ENCODE measurements at regions not wholly inside any gene's neighbourhood (a gene's known extent, or its start where the extent isn't known, plus 50 kb on each side); places are given as distances from the start of the nearest gene placed in this dataset.

DNA sequence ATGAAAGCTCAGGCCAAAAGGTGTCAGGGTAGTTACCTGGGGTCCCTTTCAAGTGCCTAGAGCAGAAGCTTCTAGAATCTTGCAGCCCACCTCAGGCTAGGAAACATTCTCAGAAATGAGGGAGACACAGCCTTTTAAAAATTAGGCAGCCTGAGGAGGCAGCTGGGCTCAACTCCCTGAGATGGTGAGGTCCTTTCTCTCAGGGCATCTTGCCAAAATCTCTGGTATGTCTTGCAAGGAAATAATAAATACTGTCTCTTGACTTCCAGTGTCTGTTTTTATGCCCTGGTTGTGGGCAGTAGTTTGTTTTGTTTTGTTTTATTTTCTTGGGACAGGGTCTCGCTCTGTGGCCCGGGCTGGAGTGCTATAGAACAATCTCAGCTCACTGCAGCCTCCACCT, 100.9 kb upstream of the APC start:
- TF ChIP-seq POLR2A (IDR thresholded peaks at IDR 0.05) (no peak), CTCF (IDR thresholded peaks at IDR 0.05) (no peak), POLR2AphosphoS5 (IDR thresholded peaks at IDR 0.05) (no peak), EP300 (IDR thresholded peaks at IDR 0.05) (no peak)
- no peak for DNase-seq
- H3K9me3 ChIP-seq: peaks cover 0 to 14% (median 3%) of the 10 kb centered on the region in 4 donors
- H3K27me3 ChIP-seq: no peaks in the 10 kb centered on the region
- intact Hi-C loops (cut with DNase I; ENCODE audit: low total_unique reads): no loop called here
- H3K4me1 ChIP-seq: no peaks in the 10 kb centered on the region
- H3K27ac ChIP-seq: no peak overlapping the region
- H3K4me3 ChIP-seq: no peak overlapping the region
- no peaks in the 10 kb centered on the region for H3K36me3 ChIP-seq
- 78 to 93% (median 83%) methylated on average over 2 of the region's 2 CpGs for WGBS, 5 donors

GRCh38 chr5:112637343-112637742, 100.3 kb upstream of the APC start:
- no peaks in the 10 kb centered on the region for H3K36me3 ChIP-seq
- H3K27me3 ChIP-seq: no peaks in the 10 kb centered on the region
- no peak for DNase-seq
- H3K4me3 ChIP-seq: no peak overlapping the region
- peaks cover 0 to 9% (median 0%) of the 10 kb centered on the region in 4 donors for H3K9me3 ChIP-seq
- intact Hi-C loops (cut with DNase I; ENCODE audit: low total_unique reads): no loop called here
- H3K4me1 ChIP-seq: no peaks in the 10 kb centered on the region
- no peak overlapping the region for H3K27ac ChIP-seq
- no peak for TF ChIP-seq CTCF (IDR thresholded peaks at IDR 0.05)
- TF ChIP-seq EP300 (IDR thresholded peaks at IDR 0.05): no peak
- TF ChIP-seq POLR2AphosphoS5 (IDR thresholded peaks at IDR 0.05): no peak
- no peak for TF ChIP-seq POLR2A (IDR thresholded peaks at IDR 0.05)

GRCh38 chr5:112640546-112640945, 97.1 kb upstream of the APC start:
- WGBS, 5 donors: 79 to 96% (median 88%) methylated on average over 1 of the region's 1 CpG
- no peaks in the 10 kb centered on the region for H3K4me1 ChIP-seq
- no peaks in the 10 kb centered on the region for H3K9me3 ChIP-seq
- no peak overlapping the region for H3K27ac ChIP-seq
- H3K36me3 ChIP-seq: no peaks in the 10 kb centered on the region
- H3K4me3 ChIP-seq: no peak overlapping the region
- H3K27me3 ChIP-seq: no peaks in the 10 kb centered on the region
- intact Hi-C loops (cut with DNase I; ENCODE audit: low total_unique reads): no loop called here
- DNase-seq: no peak
- TF ChIP-seq EP300 (IDR thresholded peaks at IDR 0.05): no peak
- TF ChIP-seq POLR2A (IDR thresholded peaks at IDR 0.05): no peak
- TF ChIP-seq CTCF (IDR thresholded peaks at IDR 0.05): no peak
- TF ChIP-seq POLR2AphosphoS5 (IDR thresholded peaks at IDR 0.05): no peak

- intact Hi-C loops (cut with DNase I; ENCODE audit: low total_unique reads): no loop called here
- WGBS, 5 donors: 77 to 83% (median 79%) methylated on average over 4 of the region's 4 CpGs
Measured at GRCh38 chr5:112641515-112642110, 96.1 kb upstream of the APC start.

More at GRCh38 chr5:112641515-112642110, 96.1 kb upstream of the APC start:
- Histone ChIP-seq H3K36me3 (no peaks in the 10 kb centered on the region), H3K27ac (no peak overlapping the region), H3K4me1 (no peaks in the 10 kb centered on the region), H3K27me3 (no peaks in the 10 kb centered on the region), H3K9me3 (no peaks in the 10 kb centered on the region), H3K4me3 (no peak overlapping the region)
- TF ChIP-seq POLR2A (IDR thresholded peaks at IDR 0.05) (no peak), EP300 (IDR thresholded peaks at IDR 0.05) (no peak), CTCF (IDR thresholded peaks at IDR 0.05) (no peak), POLR2AphosphoS5 (IDR thresholded peaks at IDR 0.05) (no peak)
- no peak for DNase-seq

Data from stomach (tissue), 8 donors.